ENCODE measurements at regions not wholly inside any gene's neighbourhood (a gene's known extent, or its start where the extent isn't known, plus 50 kb on each side); places are given as distances from the start of the nearest gene placed in this dataset.
A peak's percentile ranks its signal among the peaks of the same experiment; 100 is the strongest.
"Not testable (repeated sequence)": the region's sequence is repeated elsewhere in the genome, so short reads cannot be mapped to it uniquely, and the experiment has no call there.

- DNase-seq, result no peak
These were observed 177.1 kb downstream of the RNF144A start for GRCh38 chr2:7094231-7094741.

- DNase-seq, result no peak
These were observed 179.6 kb downstream of the RNF144A start for GRCh38 chr2:7096726-7097352.

GRCh38 chr2:7097353-7097895, 180.2 kb downstream of the RNF144A start:
- peak; percentile 9 for DNase-seq

- DNase-seq, result no peak
These were observed 181.6 kb downstream of the RNF144A start for GRCh38 chr2:7098816-7099215.

- not testable (repeated sequence) for DNase-seq
These were observed 182.5 kb downstream of the RNF144A start for GRCh38 chr2:7099687-7100086.

GRCh38 chr2:7102826-7103225, 185.6 kb downstream of the RNF144A start:
- DNase-seq, result no peak

GRCh38 chr2:7108792-7109532, 191.8 kb downstream of the RNF144A start:
- no peak for DNase-seq

GRCh38 chr2:7109533-7109885, 192.3 kb downstream of the RNF144A start:
- no peak for DNase-seq

- DNase-seq, result no peak
These were observed 194.4 kb downstream of the RNF144A start for GRCh38 chr2:7111626-7112025.

- no peak for DNase-seq
These were observed 198.2 kb downstream of the RNF144A start for GRCh38 chr2:7115364-7115763.

- no peak for DNase-seq
These were observed 198.7 kb downstream of the RNF144A start for GRCh38 chr2:7115906-7116305.

- DNase-seq, result no peak
These were observed 199.3 kb downstream of the RNF144A start for GRCh38 chr2:7116511-7116910.

GRCh38 chr2:7117076-7117475, 199.9 kb downstream of the RNF144A start:
- no peak for DNase-seq

- DNase-seq, result no peak
These were observed 201.5 kb downstream of the RNF144A start for GRCh38 chr2:7118606-7119131.

GRCh38 chr2:7119132-7119835, 202.1 kb downstream of the RNF144A start:
- DNase-seq, result no peak

- DNase-seq, result no peak
These were observed 204.6 kb downstream of the RNF144A start for GRCh38 chr2:7121851-7122250.

GRCh38 chr2:7127156-7127555, 209.9 kb downstream of the RNF144A start:
- DNase-seq, result no peak

- no peak for DNase-seq
These were observed 210.5 kb downstream of the RNF144A start for GRCh38 chr2:7127687-7128086.

GRCh38 chr2:7131261-7131660, 214.0 kb downstream of the RNF144A start:
- no peak for DNase-seq

- no peak for DNase-seq
These were observed 215.5 kb downstream of the RNF144A start for GRCh38 chr2:7132753-7133152.

- no peak for DNase-seq
These were observed 216.3 kb downstream of the RNF144A start for GRCh38 chr2:7133521-7133920.

GRCh38 chr2:7140306-7140705, 223.1 kb downstream of the RNF144A start:
- no peak for DNase-seq

- DNase-seq, result no peak
These were observed 228.5 kb downstream of the RNF144A start for GRCh38 chr2:7145707-7146106.

All from GOT3 (cell line).